ENCODE measurements at regions not wholly inside any gene's neighbourhood (a gene's known extent, or its start where the extent isn't known, plus 50 kb on each side); places are given as distances from the start of the nearest gene placed in this dataset.

DNA sequence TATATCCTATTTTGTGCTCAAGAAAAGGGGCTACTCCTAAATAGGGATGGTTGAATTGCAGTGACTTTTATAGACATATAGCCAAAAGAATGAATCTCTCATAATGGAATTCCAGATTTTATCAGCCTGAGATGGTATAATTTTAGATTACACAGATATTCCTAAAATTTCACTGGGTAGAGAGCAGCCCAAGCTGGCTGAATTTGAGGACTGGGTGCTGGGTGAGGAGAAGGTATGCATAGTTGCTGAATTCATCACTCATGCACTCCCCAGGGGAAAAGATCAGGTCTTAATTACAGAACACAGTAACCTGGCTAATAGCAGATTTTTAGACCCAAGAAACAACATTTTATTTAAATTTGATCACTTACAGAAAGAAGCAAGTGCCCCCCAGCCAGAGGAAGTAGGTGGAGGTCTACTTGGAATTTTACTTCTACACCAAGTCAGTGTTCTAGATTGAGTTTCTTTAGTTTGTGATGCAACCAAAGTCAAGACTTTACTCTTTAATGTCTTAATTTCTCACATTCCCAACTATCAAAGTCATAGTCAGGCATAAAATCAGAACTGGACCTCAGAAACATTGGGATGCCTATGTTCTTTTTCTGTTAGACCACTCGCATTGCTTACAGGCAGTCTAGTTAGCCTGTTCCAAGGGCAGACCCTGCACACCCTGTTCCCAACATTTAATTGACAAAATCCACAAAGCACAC is 337.4 kb upstream of the PODXL start:
- no peaks in the 10 kb centered on the region for H3K9me3 Mint-ChIP-seq
- H3K27me3 Mint-ChIP-seq (ENCODE audit: low read depth): peaks cover 28% of the 10 kb centered on the region
- H3K4me1 Mint-ChIP-seq: peaks cover 32% of the 10 kb centered on the region
- no peak overlapping the region for H3K27ac Mint-ChIP-seq
- TF ChIP-seq, protein P1, sequence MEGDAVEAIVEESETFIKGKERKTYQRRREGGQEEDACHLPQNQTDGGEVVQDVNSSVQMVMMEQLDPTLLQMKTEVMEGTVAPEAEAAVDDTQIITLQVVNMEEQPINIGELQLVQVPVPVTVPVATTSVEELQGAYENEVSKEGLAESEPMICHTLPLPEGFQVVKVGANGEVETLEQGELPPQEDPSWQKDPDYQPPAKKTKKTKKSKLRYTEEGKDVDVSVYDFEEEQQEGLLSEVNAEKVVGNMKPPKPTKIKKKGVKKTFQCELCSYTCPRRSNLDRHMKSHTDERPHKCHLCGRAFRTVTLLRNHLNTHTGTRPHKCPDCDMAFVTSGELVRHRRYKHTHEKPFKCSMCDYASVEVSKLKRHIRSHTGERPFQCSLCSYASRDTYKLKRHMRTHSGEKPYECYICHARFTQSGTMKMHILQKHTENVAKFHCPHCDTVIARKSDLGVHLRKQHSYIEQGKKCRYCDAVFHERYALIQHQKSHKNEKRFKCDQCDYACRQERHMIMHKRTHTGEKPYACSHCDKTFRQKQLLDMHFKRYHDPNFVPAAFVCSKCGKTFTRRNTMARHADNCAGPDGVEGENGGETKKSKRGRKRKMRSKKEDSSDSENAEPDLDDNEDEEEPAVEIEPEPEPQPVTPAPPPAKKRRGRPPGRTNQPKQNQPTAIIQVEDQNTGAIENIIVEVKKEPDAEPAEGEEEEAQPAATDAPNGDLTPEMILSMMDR (IDR thresholded peaks at IDR 0.05; ENCODE audit: unreplicated experiment in 3 of 3): no peak
- H3K4me3 Mint-ChIP-seq: no peak overlapping the region
- H3K36me3 Mint-ChIP-seq (ENCODE audit: low read depth): no peaks in the 10 kb centered on the region

DNA sequence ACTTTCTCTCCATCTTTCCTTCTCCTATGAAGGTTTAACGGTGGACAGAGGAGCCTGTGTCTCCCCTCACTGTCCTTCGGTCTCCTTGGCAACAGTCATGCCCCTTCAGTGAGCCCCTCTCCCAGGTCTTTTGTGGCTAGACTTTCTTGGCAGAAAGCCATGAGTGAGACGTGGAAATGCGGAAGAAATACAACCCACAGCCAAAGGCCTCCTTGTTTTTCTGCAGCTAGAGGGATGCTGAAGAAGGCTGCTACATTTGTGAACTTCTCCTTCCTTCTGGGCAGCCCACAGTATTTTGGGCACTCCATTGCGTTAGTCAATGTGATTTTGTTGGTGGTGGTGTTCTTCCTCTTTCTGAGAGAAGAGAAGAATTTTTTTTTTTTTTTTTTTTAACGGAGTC is 333.7 kb upstream of the PODXL start:
- TF ChIP-seq, protein P1 (IDR thresholded peaks at IDR 0.05; ENCODE audit: unreplicated experiment in 3 of 3): no peak
- no peaks in the 10 kb centered on the region for H3K36me3 Mint-ChIP-seq (ENCODE audit: low read depth)
- peaks cover 16% of the 10 kb centered on the region for H3K9me3 Mint-ChIP-seq
- H3K4me1 Mint-ChIP-seq: peaks cover 13% of the 10 kb centered on the region
- peaks cover 30% of the 10 kb centered on the region for H3K27me3 Mint-ChIP-seq (ENCODE audit: low read depth)
- no peak overlapping the region for H3K4me3 Mint-ChIP-seq
- H3K27ac Mint-ChIP-seq: peak overlapping the region in 1 of 3 experiments; percentile 36

DNA sequence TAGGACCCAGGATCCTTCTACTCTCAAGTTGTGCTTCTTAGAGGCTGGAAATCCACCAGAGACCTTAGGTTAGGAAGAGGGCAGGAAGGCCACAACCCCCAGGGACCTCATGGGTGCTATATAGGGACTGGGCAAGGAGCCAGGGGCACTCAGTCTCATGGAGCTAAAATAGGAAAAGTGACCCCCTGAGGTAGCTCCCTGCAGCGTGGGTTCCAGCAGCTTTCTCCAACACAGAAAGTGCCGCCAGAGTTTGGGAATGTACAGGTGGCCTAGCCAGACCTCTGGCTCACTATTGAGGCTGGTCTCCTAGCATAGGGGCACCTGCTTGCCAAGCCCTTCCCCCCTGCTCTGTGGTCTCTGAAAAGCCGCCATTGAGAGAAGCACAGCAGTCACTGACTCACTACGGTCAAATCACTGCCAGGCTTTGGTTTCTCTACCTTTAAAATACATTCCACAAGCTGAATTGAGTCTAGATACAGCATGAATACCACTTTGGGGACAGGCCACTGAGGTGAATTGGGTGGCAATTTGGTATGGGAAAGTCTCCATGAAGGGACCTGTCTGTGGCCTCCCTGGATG is 333.2 kb upstream of the PODXL start:
- Mint-ChIP-seq H3K9me3 (peaks cover 16% of the 10 kb centered on the region), H3K4me1 (peaks cover 11% of the 10 kb centered on the region), H3K4me3 (no peak overlapping the region), H3K36me3 (ENCODE audit: low read depth) (no peaks in the 10 kb centered on the region), H3K27me3 (ENCODE audit: low read depth) (peaks cover 30% of the 10 kb centered on the region), H3K27ac (peak overlapping the region in 1 of 3 experiments; percentile 36)
- TF ChIP-seq, protein P1 (IDR thresholded peaks at IDR 0.05; ENCODE audit: unreplicated experiment in 3 of 3): no peak

DNA sequence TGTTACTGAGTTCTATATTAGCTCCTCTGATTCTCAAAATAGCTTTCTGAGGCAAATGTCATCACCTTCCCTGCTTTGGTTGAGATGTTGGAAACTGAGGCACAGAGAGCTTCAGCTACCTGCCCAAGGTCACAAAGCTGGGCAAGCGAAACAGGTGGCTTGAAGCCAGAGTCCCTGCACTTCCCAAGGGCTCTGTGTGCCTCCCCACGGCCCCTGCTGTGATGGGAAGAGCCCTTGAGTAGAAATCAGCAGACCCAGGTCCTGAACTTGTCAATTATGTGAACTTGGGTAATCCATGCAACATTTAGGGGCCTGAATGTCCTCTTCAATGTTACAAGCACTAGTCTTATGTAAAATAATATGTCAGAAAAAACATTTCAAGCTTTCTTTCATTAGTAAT is 327.3 kb upstream of the PODXL start:
- TF ChIP-seq, protein P1 (IDR thresholded peaks at IDR 0.05; ENCODE audit: unreplicated experiment in 3 of 3): no peak
- Mint-ChIP-seq H3K4me1 (peaks cover 5% of the 10 kb centered on the region), H3K4me3 (no peak overlapping the region), H3K36me3 (ENCODE audit: low read depth) (no peaks in the 10 kb centered on the region), H3K27ac (no peak overlapping the region), H3K9me3 (peaks cover 16% of the 10 kb centered on the region), H3K27me3 (ENCODE audit: low read depth) (peaks cover 42% of the 10 kb centered on the region)

DNA sequence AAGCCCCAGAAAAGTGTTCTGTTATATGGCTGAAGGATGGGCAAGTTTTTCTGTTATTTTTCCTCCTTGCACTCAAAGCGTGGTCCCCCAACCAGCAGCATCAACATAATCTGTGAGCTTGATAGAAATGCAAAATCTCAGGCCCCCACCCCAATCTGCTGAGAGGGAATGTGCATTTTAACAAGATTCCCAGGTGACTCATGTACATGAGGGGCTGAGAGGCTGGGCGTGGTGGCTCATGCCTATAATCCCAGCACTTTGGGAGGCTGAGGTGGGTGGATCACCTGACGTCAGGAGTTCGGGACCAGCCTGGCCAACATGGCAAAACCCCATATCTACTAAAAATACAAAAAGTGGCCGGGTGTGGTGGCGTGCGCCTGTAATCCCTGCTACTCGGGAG is 326.8 kb upstream of the PODXL start:
- Mint-ChIP-seq H3K36me3 (ENCODE audit: low read depth) (no peaks in the 10 kb centered on the region), H3K9me3 (peaks cover 16% of the 10 kb centered on the region), H3K27ac (no peak overlapping the region), H3K27me3 (ENCODE audit: low read depth) (peaks cover 37% of the 10 kb centered on the region), H3K4me1 (no peaks in the 10 kb centered on the region), H3K4me3 (no peak overlapping the region)
- TF ChIP-seq, protein P1 (IDR thresholded peaks at IDR 0.05; ENCODE audit: unreplicated experiment in 3 of 3): no peak

GRCh38 chr7:131882321-131882720 is 325.9 kb upstream of the PODXL start:
- no peaks in the 10 kb centered on the region for H3K4me1 Mint-ChIP-seq
- H3K36me3 Mint-ChIP-seq (ENCODE audit: low read depth): no peaks in the 10 kb centered on the region
- peaks cover 31% of the 10 kb centered on the region for H3K27me3 Mint-ChIP-seq (ENCODE audit: low read depth)
- no peak overlapping the region for H3K4me3 Mint-ChIP-seq
- no peak overlapping the region for H3K27ac Mint-ChIP-seq
- peaks cover 14% of the 10 kb centered on the region for H3K9me3 Mint-ChIP-seq
- TF ChIP-seq, protein P1 (IDR thresholded peaks at IDR 0.05; ENCODE audit: unreplicated experiment in 3 of 3): no peak

All from nephron (organoid).